Raji (cell line): ENCODE measurements at regions not wholly inside any gene's neighbourhood (a gene's known extent, or its start where the extent isn't known, plus 50 kb on each side); places are given as distances from the start of the nearest gene placed in this dataset.

Experiments used
- POLR2A ChIP-seq: IDR thresholded peaks from 2 replicates; pipeline ENCODE4 v1.6.1; 2011; ENCODE audit warnings: low read depth, low read length, control low read depth; ENCODE audit not compliant: insufficient read depth

- TF ChIP-seq POLR2A: no peak
Measured at GRCh38 chr3:16088496-16088895, 86.0 kb upstream of the GALNT15 start.

GRCh38 chr3:16089521-16089920 lies 85.0 kb upstream of the GALNT15 start:
- TF ChIP-seq POLR2A: no peak

GRCh38 chr3:16090024-16090423 lies 84.5 kb upstream of the GALNT15 start:
- TF ChIP-seq POLR2A: no peak

GRCh38 chr3:16090706-16091105 lies 83.8 kb upstream of the GALNT15 start:
- no peak for TF ChIP-seq POLR2A

GRCh38 chr3:16092923-16093322 lies 81.6 kb upstream of the GALNT15 start:
- TF ChIP-seq POLR2A: no peak

- TF ChIP-seq POLR2A: no peak
Measured at GRCh38 chr3:16101295-16102186, 72.9 kb upstream of the GALNT15 start.

- TF ChIP-seq POLR2A: no peak
Measured at GRCh38 chr3:16102187-16102561, 72.3 kb upstream of the GALNT15 start.

DNA sequence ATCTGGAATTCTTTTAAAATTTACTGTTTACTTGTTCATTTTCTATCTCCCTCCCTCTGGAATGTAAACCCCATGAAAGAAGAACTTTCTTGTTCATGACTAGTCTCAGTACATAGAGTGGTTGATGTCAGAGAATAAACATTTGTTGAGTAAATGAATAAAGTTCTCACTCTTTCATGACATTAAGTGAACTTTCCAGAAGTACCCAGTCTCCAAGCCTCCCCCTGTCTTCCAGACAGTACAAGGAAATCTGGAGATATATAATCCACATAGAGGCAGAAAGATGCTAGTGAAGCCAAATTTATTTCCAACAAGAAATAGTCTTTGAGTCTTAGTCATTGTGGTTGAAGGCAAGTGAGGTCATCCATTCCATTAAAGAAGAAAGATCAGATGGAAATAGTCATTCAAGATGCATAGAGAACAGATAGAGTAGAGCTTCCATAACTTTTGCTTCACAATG lies 71.5 kb upstream of the GALNT15 start:
- TF ChIP-seq POLR2A: no peak

- TF ChIP-seq POLR2A: no peak
Measured at GRCh38 chr3:16103472-16103871, 71.0 kb upstream of the GALNT15 start.

- TF ChIP-seq POLR2A: no peak
Measured at GRCh38 chr3:16104156-16104555, 70.3 kb upstream of the GALNT15 start.

DNA sequence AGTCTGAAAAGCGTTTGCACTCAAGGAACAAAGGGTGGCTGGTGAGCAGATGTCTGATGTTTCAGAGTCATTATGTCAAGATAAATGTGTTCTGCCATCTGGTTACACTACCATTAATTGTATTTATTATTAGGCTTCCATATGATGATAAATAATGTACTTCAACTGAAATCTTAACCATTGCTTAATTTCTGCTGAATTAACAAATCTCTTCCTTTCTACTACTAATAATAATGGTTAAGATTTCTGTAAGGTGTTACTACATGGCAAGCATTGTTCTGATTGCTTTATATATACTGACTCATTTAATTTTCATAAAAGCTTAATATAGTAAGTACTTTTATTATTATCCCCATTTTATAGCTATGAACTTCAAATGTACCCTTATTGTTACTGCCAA lies 68.4 kb upstream of the GALNT15 start:
- no peak for TF ChIP-seq POLR2A

- TF ChIP-seq POLR2A: no peak
Measured at GRCh38 chr3:16108424-16108823, 66.1 kb upstream of the GALNT15 start.

GRCh38 chr3:16109929-16110328 lies 64.6 kb upstream of the GALNT15 start:
- TF ChIP-seq POLR2A: no peak

GRCh38 chr3:16112910-16113504 lies 61.5 kb upstream of the GALNT15 start:
- TF ChIP-seq POLR2A: no peak

- no peak for TF ChIP-seq POLR2A
Measured at GRCh38 chr3:16113704-16114103, 60.8 kb upstream of the GALNT15 start.

- no peak for TF ChIP-seq POLR2A
Measured at GRCh38 chr3:16114429-16114828, 60.1 kb upstream of the GALNT15 start.
